Calu3 (cell line): ENCODE measurements at regions not wholly inside any gene's neighbourhood (a gene's known extent, or its start where the extent isn't known, plus 50 kb on each side); places are given as distances from the start of the nearest gene placed in this dataset.

Experiments
- BruUV-seq: library from RNA; stranded (reverse); fragments of 400-500 nt; replicated peaks from 2 replicates; lab custom pipeline; 2021; lab: Mats Ljungman, UMichigan
- CTCF ChIA-PET: fragments of 300-600 bp; sonication (Branson Sonifier 250); formaldehyde crosslinking; loops from one replicate; lab custom pipeline; 2022; ENCODE audit warnings: antibody characterized with exemption; lab: Charles Lee
- DNase-seq: peaks from one replicate; pipeline ENCODE4 v3.0.0; 2022
- H3K27ac Mint-ChIP-seq: one replicate; pipeline ENCODE4 v1.8.0; 2022; ENCODE audit warnings: mixed read lengths; ENCODE audit not compliant: unreplicated experiment
- H3K27me3 Mint-ChIP-seq: one replicate; pipeline ENCODE4 v1.8.0; 2022; ENCODE audit warnings: mixed read lengths; ENCODE audit not compliant: unreplicated experiment
- H3K36me3 Mint-ChIP-seq: one replicate; pipeline ENCODE4 v1.8.0; 2022; ENCODE audit warnings: mild to moderate bottlenecking, moderate library complexity, mixed read lengths; ENCODE audit not compliant: insufficient read depth, unreplicated experiment
- H3K4me1 Mint-ChIP-seq: one replicate; pipeline ENCODE4 v1.8.0; 2022; ENCODE audit warnings: mild to moderate bottlenecking, low read depth, mixed read lengths; ENCODE audit not compliant: unreplicated experiment
- H3K4me3 Mint-ChIP-seq: one replicate; pipeline ENCODE4 v1.8.0; 2022; ENCODE audit warnings: mild to moderate bottlenecking, low read depth, moderate library complexity, mixed read lengths; ENCODE audit not compliant: unreplicated experiment
- H3K9me3 Mint-ChIP-seq: one replicate; pipeline ENCODE4 v1.8.0; 2022; ENCODE audit warnings: low read depth, mixed read lengths; ENCODE audit not compliant: unreplicated experiment
- intact Hi-C: fragments of 100-400 bp; cut with micrococcal nuclease; formaldehyde crosslinking; loops from one replicate; pipeline ENCODE4 v1.10.0; 2022; ENCODE audit not compliant: unreplicated experiment
- TF ChIP-seq, protein P1 (sequence below): fragments of 200-600 bp; IDR thresholded peaks from one replicate; pipeline ENCODE4 v1.8.0; 2022; ENCODE audit warnings: antibody characterized with exemption; ENCODE audit not compliant: unreplicated experiment

DNA sequence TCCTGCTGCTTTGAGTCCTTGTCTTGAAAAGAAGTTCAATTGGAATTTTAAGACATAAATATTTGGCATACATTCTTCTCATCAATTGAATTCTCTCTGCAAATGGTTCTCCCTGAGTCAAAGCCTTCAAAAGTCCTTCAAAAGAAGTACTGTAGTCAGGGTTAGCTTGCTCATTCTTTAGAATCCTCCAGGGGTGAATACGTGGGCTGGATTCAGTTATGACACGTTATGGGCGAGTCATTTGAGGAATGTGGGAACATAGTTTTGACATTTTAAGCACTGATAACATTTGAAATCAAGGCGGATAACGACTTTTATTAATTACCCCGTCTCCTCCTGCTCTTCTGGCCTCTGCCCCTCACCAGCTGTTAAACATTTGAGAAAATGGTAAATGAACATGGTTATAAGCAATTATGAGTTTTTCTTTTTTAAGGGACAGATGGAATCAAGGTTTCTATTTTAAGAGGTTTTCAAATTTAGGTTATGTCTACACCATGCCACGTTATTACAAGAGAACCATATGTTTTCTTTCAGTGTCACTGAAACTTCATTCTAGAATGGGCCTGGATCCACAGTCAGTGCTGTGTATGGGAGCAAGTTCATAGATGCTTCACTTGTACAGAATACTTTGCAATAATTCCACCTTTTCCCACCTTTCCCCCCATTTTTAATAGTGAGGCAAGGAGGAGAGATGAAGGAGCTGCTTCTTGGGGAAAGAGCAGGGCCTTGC is 273.1 kb downstream of the TSN start:
- Mint-ChIP-seq H3K9me3 (no peaks in the 10 kb centered on the region), H3K27me3 (peaks cover 35% of the 10 kb centered on the region), H3K4me3 (no peak overlapping the region), H3K36me3 (no peaks in the 10 kb centered on the region), H3K27ac (no peak overlapping the region), H3K4me1 (no peaks in the 10 kb centered on the region)
- intact Hi-C loops = no loop called here
- TF ChIP-seq, protein P1, sequence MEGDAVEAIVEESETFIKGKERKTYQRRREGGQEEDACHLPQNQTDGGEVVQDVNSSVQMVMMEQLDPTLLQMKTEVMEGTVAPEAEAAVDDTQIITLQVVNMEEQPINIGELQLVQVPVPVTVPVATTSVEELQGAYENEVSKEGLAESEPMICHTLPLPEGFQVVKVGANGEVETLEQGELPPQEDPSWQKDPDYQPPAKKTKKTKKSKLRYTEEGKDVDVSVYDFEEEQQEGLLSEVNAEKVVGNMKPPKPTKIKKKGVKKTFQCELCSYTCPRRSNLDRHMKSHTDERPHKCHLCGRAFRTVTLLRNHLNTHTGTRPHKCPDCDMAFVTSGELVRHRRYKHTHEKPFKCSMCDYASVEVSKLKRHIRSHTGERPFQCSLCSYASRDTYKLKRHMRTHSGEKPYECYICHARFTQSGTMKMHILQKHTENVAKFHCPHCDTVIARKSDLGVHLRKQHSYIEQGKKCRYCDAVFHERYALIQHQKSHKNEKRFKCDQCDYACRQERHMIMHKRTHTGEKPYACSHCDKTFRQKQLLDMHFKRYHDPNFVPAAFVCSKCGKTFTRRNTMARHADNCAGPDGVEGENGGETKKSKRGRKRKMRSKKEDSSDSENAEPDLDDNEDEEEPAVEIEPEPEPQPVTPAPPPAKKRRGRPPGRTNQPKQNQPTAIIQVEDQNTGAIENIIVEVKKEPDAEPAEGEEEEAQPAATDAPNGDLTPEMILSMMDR = no peak
- DNase-seq = no peak
- CTCF ChIA-PET = no interaction called here
- no TSS peak for BruUV-seq

DNA sequence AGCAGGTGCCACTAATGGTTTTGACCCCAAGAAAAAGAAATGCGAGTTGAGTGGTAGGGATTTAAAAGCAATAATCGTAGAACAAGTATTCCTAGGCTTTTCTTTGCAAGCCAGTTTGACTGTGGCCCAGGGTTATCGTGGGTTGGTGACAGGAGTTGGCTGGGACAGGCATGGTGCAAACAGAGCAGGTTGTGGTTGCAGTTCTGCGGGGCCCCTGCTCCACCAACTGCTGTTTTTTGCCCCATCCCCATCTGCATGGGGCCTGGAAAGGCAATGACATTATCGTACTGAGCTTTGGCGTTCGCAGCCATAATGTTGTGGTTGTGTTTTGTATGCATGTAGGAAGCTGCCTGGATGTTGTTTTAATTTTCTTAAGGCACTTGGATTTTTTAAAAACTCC is 274.0 kb downstream of the TSN start:
- CTCF ChIA-PET = no interaction called here

DNA sequence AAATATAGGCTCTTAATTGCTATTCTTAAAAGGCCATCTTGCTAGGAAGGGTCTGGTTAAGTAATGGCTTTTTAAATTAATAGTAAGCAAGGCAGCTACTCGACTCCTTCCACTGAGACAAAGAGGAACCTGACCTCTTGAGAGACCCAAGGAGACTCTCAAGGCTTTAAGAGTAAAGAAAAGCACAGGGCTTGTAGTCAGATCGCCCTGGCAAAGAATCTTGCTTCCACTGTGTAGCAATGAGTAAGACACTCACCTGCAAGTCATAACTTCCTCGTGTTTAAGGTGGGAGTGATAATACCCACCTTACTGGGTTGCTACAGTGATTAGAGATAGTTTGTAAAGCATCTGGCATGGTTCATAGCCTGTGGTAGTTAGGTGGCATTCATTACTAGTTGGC is 274.5 kb downstream of the TSN start:
- H3K27me3 Mint-ChIP-seq = peaks cover 38% of the 10 kb centered on the region
- no peaks in the 10 kb centered on the region for H3K4me1 Mint-ChIP-seq
- H3K9me3 Mint-ChIP-seq = no peaks in the 10 kb centered on the region
- H3K27ac Mint-ChIP-seq = no peak overlapping the region
- intact Hi-C loops = no loop called here
- TF ChIP-seq, protein P1 = no peak
- CTCF ChIA-PET = no interaction called here
- H3K4me3 Mint-ChIP-seq = no peak overlapping the region
- DNase-seq = no peak
- no TSS peak for BruUV-seq
- no peaks in the 10 kb centered on the region for H3K36me3 Mint-ChIP-seq

More for the DNA sequence above, 274.0 kb downstream of the TSN start:
- intact Hi-C loops = no loop called here
- no peaks in the 10 kb centered on the region for H3K36me3 Mint-ChIP-seq
- no TSS peak for BruUV-seq
- no peak overlapping the region for H3K4me3 Mint-ChIP-seq
- H3K4me1 Mint-ChIP-seq = no peaks in the 10 kb centered on the region
- no peak overlapping the region for H3K27ac Mint-ChIP-seq
- H3K9me3 Mint-ChIP-seq = no peaks in the 10 kb centered on the region
- TF ChIP-seq, protein P1 = no peak
- H3K27me3 Mint-ChIP-seq = peaks cover 38% of the 10 kb centered on the region
- DNase-seq = no peak

DNA sequence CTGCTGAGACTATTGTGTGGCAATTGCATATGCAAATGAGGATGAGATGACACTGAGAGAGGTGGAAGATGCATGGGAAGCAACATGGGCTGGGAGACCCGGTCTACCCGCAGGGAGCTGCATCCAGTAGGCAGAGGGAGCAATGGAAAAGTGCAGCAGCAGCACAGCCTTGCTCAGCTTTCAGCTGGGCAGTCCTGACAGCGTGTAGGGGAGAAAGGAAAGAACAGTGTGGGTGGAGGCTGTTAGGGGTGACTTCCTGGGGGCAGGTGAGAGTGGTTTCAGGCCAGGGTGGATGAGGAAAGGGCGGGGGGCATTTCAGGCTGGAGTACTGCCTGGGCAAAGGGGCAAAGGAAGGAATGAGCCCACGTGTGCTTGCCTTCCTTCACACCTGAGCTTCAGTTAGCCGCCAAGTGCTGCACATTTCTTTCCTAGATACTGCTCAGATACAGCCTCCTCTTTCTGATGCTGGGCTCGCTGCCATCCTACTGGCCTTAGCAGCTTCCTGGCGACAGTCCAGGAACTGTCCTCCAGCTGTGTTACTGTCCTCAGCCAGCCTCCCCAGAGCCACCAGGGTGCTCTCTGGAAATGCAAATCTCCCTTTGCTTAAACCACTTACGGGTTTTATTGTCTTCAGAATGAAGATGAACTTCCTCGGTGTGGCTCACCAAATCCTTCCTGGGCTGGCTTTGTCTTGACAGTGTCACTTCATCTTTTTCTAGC is 276.3 kb downstream of the TSN start:
- Mint-ChIP-seq H3K4me3 (no peak overlapping the region), H3K27me3 (peaks cover 42% of the 10 kb centered on the region), H3K36me3 (no peaks in the 10 kb centered on the region), H3K9me3 (no peaks in the 10 kb centered on the region), H3K4me1 (no peaks in the 10 kb centered on the region), H3K27ac (no peak overlapping the region)
- CTCF ChIA-PET = no interaction called here
- no TSS peak for BruUV-seq
- TF ChIP-seq, protein P1 = no peak
- intact Hi-C loops = no loop called here
- no peak for DNase-seq
